CD4-positive, alpha-beta memory T cell (primary cell): ENCODE measurements at regions not wholly inside any gene's neighbourhood (a gene's known extent, or its start where the extent isn't known, plus 50 kb on each side); places are given as distances from the start of the nearest gene placed in this dataset.

Source experiments
- CTCF ChIA-PET: fragments of 350-600 bp; sonication (Branson Sonifier 250); formaldehyde crosslinking; loops from one replicate; lab custom pipeline; 2021; ENCODE audit warnings: inconsistent platforms; ENCODE audit not compliant: partially characterized antibody; lab: Charles Lee
- POLR2A ChIA-PET: fragments of 350-600 bp; sonication (Branson Sonifier 250); formaldehyde crosslinking; loops from one replicate; lab custom pipeline; 2021; ENCODE audit not compliant: partially characterized antibody; lab: Charles Lee
- DNase-seq, 5 donors: peaks; one replicate each; pipeline versions ENCODE4 v3.0.0 to v3.0.0-alpha.2; 2020 to 2022; ENCODE audit warnings: mixed read lengths in 1 of 5
- H3K27ac ChIP-seq: one replicate; pipeline ENCODE4 v1.7.0; 2013; ENCODE audit warnings: low read depth, low read length
- H3K27me3 ChIP-seq: 2 replicates; pipeline ENCODE4 v1.7.0; 2013; ENCODE audit warnings: mild to moderate bottlenecking, low read length, moderate library complexity; ENCODE audit not compliant: insufficient read depth
- H3K36me3 ChIP-seq: 2 replicates; pipeline ENCODE4 v1.7.0; 2013; ENCODE audit warnings: mild to moderate bottlenecking, low read length, moderate library complexity; ENCODE audit not compliant: insufficient read depth
- H3K4me1 ChIP-seq: 2 replicates; pipeline ENCODE4 v1.7.0; 2013; ENCODE audit warnings: mild to moderate bottlenecking, low read length, moderate library complexity; ENCODE audit not compliant: insufficient read depth
- H3K4me3 ChIP-seq, 2 donors: one replicate each; pipeline ENCODE4 v1.7.0; 2013; ENCODE audit warnings: low read length in 2 of 2, mild to moderate bottlenecking in 1 of 2
- H3K9me3 ChIP-seq, 2 donors: one replicate each; pipeline ENCODE4 v1.7.0; 2013; ENCODE audit warnings: low read length in 2 of 2, control low read depth in 1 of 2; ENCODE audit not compliant: control insufficient read depth in 1 of 2
- H3K27ac Mint-ChIP-seq, 7 donors: one replicate each; pipeline ENCODE4 v1.8.0; 2020 to 2021; ENCODE audit warnings: mixed read lengths in 7 of 7, mild to moderate bottlenecking in 6 of 7, inconsistent platforms in 3 of 7, moderate library complexity in 3 of 7
- H3K27me3 Mint-ChIP-seq, 2 donors: one replicate each; pipeline ENCODE4 v1.8.0; 2020 to 2021; ENCODE audit warnings: mixed read lengths in 2 of 2
- H3K36me3 Mint-ChIP-seq, 2 donors: one replicate each; pipeline ENCODE4 v1.8.0; 2020 to 2021; ENCODE audit warnings: mixed read lengths in 2 of 2, inconsistent platforms in 1 of 2, mild to moderate bottlenecking in 1 of 2
- H3K4me1 Mint-ChIP-seq, 4 donors: one replicate each; pipeline ENCODE4 v1.8.0; 2020 to 2021; ENCODE audit warnings: mixed read lengths in 4 of 4, mild to moderate bottlenecking in 1 of 4
- H3K4me3 Mint-ChIP-seq, 8 donors: one replicate each; pipeline ENCODE4 v1.8.0; 2020 to 2021; ENCODE audit warnings: mixed read lengths in 8 of 8, mild to moderate bottlenecking in 7 of 8, moderate library complexity in 6 of 8, inconsistent platforms in 3 of 8
- H3K9me3 Mint-ChIP-seq, 8 donors: one replicate each; pipeline ENCODE4 v1.8.0; 2020 to 2021; ENCODE audit warnings: mixed read lengths in 8 of 8, mild to moderate bottlenecking in 5 of 8, inconsistent platforms in 3 of 8, moderate library complexity in 1 of 8
- intact Hi-C: fragments of 100-400 bp; cut with micrococcal nuclease; formaldehyde crosslinking; loops from one replicate; pipeline ENCODE4 v1.15.1; 2023

DNA sequence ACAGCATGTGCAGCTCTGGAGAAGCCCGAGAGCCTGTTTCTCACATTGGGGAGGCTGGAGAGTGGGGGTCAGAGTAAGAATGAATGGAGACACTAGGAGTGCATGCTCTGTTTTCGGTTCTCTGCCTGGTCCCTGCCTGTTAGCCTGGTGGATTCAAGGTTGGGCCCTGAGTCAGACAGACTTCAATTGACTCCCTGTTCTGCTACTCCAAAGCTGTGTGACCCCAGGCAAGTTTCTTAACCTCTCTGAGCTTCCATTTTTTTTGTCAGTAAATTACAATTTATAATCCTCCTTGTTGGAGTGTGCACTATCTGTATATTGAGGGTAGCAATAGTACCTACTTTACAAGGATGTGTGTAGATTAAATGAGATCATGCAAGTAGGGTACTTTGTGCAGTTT, 102.6 kb upstream of the ESRRB start:
- Mint-ChIP-seq H3K4me1 (peaks cover 0 to under 1% (median 0%) of the 10 kb centered on the region in 4 donors), H3K27me3 (peaks cover 3 to 7% of the 10 kb centered on the region in 2 donors), H3K36me3 (peaks cover 0 to 2% of the 10 kb centered on the region in 2 donors), H3K9me3 (peaks cover 0 to 3% (median 0%) of the 10 kb centered on the region in 8 donors), H3K27ac (no peak overlapping the region), H3K4me3 (no peak overlapping the region)
- no peaks in the 10 kb centered on the region for H3K9me3 ChIP-seq
- H3K4me1 ChIP-seq = no peaks in the 10 kb centered on the region
- POLR2A ChIA-PET = no interaction called here
- H3K27me3 ChIP-seq = no peaks in the 10 kb centered on the region
- no peak for DNase-seq
- no peaks in the 10 kb centered on the region for H3K36me3 ChIP-seq
- intact Hi-C loops = no loop called here
- CTCF ChIA-PET = no interaction called here
- no peak overlapping the region for H3K27ac ChIP-seq
- no peak overlapping the region for H3K4me3 ChIP-seq

DNA sequence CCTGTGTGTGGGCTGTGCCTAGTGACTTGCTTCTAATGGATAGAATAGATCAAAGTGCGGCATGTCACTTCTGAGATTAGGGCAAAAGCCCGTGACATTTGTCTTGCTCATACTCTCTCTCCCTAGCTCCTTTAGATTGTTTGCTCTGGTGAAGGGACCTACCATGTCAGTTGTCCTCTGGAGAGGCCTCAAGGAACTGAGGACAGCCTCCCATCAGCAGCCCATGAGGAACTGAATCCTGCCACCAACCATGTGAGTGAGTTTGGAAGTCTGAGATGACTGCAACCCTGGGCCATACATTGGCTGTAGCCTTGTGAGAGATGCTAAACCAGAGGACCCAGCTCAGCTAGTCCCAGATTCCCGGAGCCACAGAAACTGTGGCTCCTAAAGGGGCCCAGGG, 101.6 kb upstream of the ESRRB start:
- Histone ChIP-seq H3K27me3 (no peaks in the 10 kb centered on the region), H3K9me3 (no peaks in the 10 kb centered on the region), H3K4me1 (no peaks in the 10 kb centered on the region), H3K4me3 (no peak overlapping the region), H3K36me3 (no peaks in the 10 kb centered on the region), H3K27ac (no peak overlapping the region)
- POLR2A ChIA-PET = no interaction called here
- DNase-seq = no peak
- Mint-ChIP-seq H3K9me3 (peaks cover 0 to 3% (median 0%) of the 10 kb centered on the region in 8 donors), H3K36me3 (peaks cover 0 to 2% of the 10 kb centered on the region in 2 donors), H3K27ac (no peak overlapping the region), H3K4me1 (no peaks in the 10 kb centered on the region), H3K4me3 (no peak overlapping the region), H3K27me3 (peaks cover 4 to 8% of the 10 kb centered on the region in 2 donors)
- intact Hi-C loops = no loop called here
- CTCF ChIA-PET = no interaction called here

DNA sequence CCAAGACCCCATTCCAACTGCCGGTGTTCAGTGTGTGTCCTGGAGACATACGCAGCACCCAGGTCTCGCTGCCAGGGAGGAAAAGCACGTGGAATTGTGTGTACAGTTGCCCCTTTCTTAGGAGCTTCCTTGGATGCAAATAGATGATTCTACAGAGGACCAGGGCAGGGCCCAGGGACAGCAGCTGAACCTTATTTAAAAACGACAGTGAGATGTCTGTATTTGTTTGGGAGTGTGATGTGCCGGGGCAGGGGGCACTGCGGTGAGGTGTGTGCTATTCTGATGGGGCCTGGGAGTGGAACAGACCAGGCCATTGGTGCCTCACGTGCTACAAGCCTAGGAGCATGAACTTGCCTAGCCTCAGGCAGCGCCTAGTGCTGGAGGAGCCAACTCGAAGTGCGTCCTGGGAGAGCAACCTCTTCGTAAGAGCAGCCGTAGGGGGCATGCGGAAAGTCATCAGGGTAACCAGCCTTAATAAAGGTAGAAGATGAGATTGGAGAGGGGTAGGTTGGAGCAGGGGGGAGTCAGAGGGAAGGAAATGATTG, 98.3 kb upstream of the ESRRB start:
- Mint-ChIP-seq H3K4me3 (no peak overlapping the region), H3K4me1 (no peaks in the 10 kb centered on the region), H3K27me3 (peaks cover 3 to 11% of the 10 kb centered on the region in 2 donors), H3K9me3 (peaks cover 0 to 7% (median 3%) of the 10 kb centered on the region in 8 donors), H3K27ac (no peak overlapping the region), H3K36me3 (peaks cover 0 to 2% of the 10 kb centered on the region in 2 donors)
- no peak overlapping the region for H3K4me3 ChIP-seq
- intact Hi-C loops = no loop called here
- no peak for DNase-seq
- no peaks in the 10 kb centered on the region for H3K4me1 ChIP-seq
- H3K27me3 ChIP-seq = no peaks in the 10 kb centered on the region
- ChIA-PET CTCF (interaction anchor here (1.3 kb wide), 1 partner anchor 11 kb away, joined by 3 read pairs; no protein-coding TSS in a partner anchor), POLR2A (no interaction called here)
- H3K27ac ChIP-seq = no peak overlapping the region
- H3K9me3 ChIP-seq = no peaks in the 10 kb centered on the region
- no peaks in the 10 kb centered on the region for H3K36me3 ChIP-seq

DNA sequence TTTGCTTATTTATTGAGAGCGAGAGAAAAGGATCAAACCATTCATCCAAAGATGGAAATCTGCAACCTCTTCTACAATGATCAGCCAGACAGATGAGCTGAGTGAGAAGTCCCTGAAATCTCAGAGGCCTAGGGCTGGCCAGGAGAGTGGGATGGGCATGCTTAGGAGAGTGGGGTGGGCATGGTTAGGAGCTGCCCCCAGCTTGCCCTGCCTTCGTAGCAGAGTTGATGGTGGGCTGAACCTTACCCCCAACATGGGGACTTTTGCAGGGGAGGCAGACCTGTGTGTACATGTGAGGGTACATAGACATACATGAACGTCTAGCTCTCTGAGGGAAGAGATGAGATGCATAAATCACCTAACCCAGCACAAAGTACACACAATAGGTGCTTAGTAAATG, 95.7 kb upstream of the ESRRB start:
- Mint-ChIP-seq H3K27ac (no peak overlapping the region), H3K9me3 (peaks cover 0 to 7% (median 3%) of the 10 kb centered on the region in 8 donors), H3K27me3 (peaks cover 3 to 8% of the 10 kb centered on the region in 2 donors), H3K4me3 (no peak overlapping the region), H3K36me3 (no peaks in the 10 kb centered on the region), H3K4me1 (no peaks in the 10 kb centered on the region)
- ChIA-PET POLR2A (no interaction called here), CTCF (no interaction called here)
- Histone ChIP-seq H3K27ac (no peak overlapping the region), H3K36me3 (no peaks in the 10 kb centered on the region), H3K27me3 (no peaks in the 10 kb centered on the region), H3K4me3 (no peak overlapping the region), H3K4me1 (no peaks in the 10 kb centered on the region), H3K9me3 (no peaks in the 10 kb centered on the region)
- intact Hi-C loops = no loop called here
- no peak for DNase-seq

DNA sequence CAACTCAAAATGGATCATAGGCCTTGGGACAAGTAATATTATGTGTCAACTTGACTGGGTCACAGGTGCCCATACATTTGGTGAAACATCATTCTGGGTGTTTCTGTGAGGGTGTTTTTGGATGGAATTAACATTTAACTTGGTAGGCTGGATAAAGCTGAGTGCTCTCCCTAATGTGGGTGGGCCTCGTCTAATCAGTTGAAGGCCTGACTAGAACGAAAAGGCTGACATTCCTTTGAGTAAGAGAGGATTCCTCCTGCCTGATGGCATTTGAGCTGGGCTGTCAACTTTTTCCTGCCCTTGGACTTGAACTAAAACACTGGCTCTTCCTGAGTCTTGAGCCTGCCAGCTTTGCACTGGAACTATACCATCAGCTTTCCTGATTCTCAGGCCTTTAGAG, 93.4 kb upstream of the ESRRB start:
- ChIA-PET POLR2A (no interaction called here), CTCF (no interaction called here)
- Mint-ChIP-seq H3K9me3 (peaks cover 0 to 7% (median 3%) of the 10 kb centered on the region in 8 donors), H3K36me3 (no peaks in the 10 kb centered on the region), H3K4me3 (no peak overlapping the region), H3K27ac (no peak overlapping the region), H3K27me3 (peaks cover 5 to 7% of the 10 kb centered on the region in 2 donors), H3K4me1 (no peaks in the 10 kb centered on the region)
- no peaks in the 10 kb centered on the region for H3K9me3 ChIP-seq
- no peaks in the 10 kb centered on the region for H3K4me1 ChIP-seq
- H3K27me3 ChIP-seq = no peaks in the 10 kb centered on the region
- no peak overlapping the region for H3K4me3 ChIP-seq
- no peaks in the 10 kb centered on the region for H3K36me3 ChIP-seq
- no peak overlapping the region for H3K27ac ChIP-seq
- intact Hi-C loops = no loop called here
- DNase-seq = no peak

DNA sequence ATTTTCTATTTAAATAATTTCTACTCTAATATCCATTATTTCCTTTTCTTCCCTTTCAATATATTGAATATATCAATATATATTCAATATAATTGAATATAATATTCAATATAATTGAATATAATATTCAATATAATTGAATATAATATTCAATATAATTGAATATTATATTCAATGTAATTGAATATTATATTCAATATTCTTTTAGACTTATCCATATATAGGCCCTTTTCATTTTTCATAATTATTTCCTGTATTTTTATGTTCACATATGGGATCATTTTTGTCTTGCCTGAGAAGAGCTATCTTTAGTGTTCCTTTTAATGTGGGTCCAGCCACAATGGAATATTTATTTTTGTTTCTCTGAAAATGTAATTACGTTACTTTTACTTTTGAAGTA, 88.9 kb upstream of the ESRRB start:
- H3K4me1 ChIP-seq = no peaks in the 10 kb centered on the region
- no peak overlapping the region for H3K4me3 Mint-ChIP-seq
- CTCF ChIA-PET = no interaction called here

DNA sequence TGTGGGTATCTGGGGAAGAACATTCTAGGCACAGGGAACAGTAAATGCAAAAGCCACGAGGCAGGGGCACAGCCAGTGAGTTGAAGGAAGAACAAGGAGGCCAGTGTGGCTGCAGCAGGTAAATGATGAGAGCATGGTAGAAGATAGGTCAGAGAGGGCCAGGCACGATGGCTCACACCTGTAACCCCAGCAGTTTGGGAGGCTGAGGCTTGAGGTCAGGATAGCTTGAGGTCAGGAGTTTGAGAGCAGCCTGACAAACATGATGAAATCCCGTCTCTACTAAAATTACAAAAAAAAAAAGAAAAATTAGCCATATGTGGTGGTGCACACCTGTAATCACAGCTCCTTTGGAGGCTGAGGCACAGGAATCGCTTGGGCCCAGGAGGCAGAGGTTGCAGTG, 86.7 kb upstream of the ESRRB start:
- POLR2A ChIA-PET = no interaction called here
- no peak for DNase-seq
- no peaks in the 10 kb centered on the region for H3K36me3 Mint-ChIP-seq
- no peaks in the 10 kb centered on the region for H3K4me1 Mint-ChIP-seq
- no peaks in the 10 kb centered on the region for H3K36me3 ChIP-seq
- H3K4me3 ChIP-seq = no peak overlapping the region
- no peak overlapping the region for H3K27ac Mint-ChIP-seq
- H3K9me3 ChIP-seq = no peaks in the 10 kb centered on the region
- H3K27me3 Mint-ChIP-seq = peaks cover 5% of the 10 kb centered on the region in 2 donors
- intact Hi-C loops = no loop called here
- H3K4me3 Mint-ChIP-seq = no peak overlapping the region
- CTCF ChIA-PET = no interaction called here
- no peaks in the 10 kb centered on the region for H3K9me3 Mint-ChIP-seq
- H3K27me3 ChIP-seq = no peaks in the 10 kb centered on the region
- no peaks in the 10 kb centered on the region for H3K4me1 ChIP-seq
- no peak overlapping the region for H3K27ac ChIP-seq

More for the DNA sequence above, 88.9 kb upstream of the ESRRB start:
- Histone ChIP-seq H3K27me3 (no peaks in the 10 kb centered on the region), H3K36me3 (no peaks in the 10 kb centered on the region), H3K9me3 (no peaks in the 10 kb centered on the region), H3K4me3 (no peak overlapping the region), H3K27ac (no peak overlapping the region)
- Mint-ChIP-seq H3K27me3 (peaks cover 4 to 5% of the 10 kb centered on the region in 2 donors), H3K36me3 (no peaks in the 10 kb centered on the region), H3K27ac (no peak overlapping the region), H3K4me1 (no peaks in the 10 kb centered on the region), H3K9me3 (peaks cover 0 to 2% (median 0%) of the 10 kb centered on the region in 8 donors)
- intact Hi-C loops = no loop called here
- DNase-seq = no peak
- POLR2A ChIA-PET = no interaction called here
